SK-N-SH treated with all-trans-retinoic acid at 6 μM for 48 hours (cell line): ENCODE measurements at regions not wholly inside any gene's neighbourhood (a gene's known extent, or its start where the extent isn't known, plus 50 kb on each side); places are given as distances from the start of the nearest gene placed in this dataset.

Experiments
- ATAC-seq: fragments of 200-7000 bp; cut with Tn5 transposase; 3 replicates; pipeline ENCODE4 v1.9.1; 2020; ENCODE audit warnings: mild to moderate bottlenecking, moderate library complexity
- ARNTL ChIP-seq: fragments of 450-650 bp; formaldehyde crosslinking; IDR thresholded peaks from 2 replicates; pipeline ENCODE4 v1.5.0; 2020; ENCODE audit warnings: low read depth, mild to moderate bottlenecking, moderate library complexity, borderline replicate concordance
- CREB5 ChIP-seq: fragments of 250-450 bp; sonication (Bioruptor Pico); IDR thresholded peaks from 2 replicates; pipeline ENCODE4 v1.5.1; 2020; ENCODE audit warnings: low read depth, mild to moderate bottlenecking, moderate library complexity
- CSDC2 ChIP-seq: fragments of 250-450 bp; sonication (Bioruptor Pico); IDR thresholded peaks from 2 replicates; pipeline ENCODE4 v1.5.0; 2020; ENCODE audit warnings: mild to moderate bottlenecking, moderate library complexity
- ESRRG ChIP-seq: fragments of 250-450 bp; sonication (Bioruptor Pico); IDR thresholded peaks from 2 replicates; pipeline ENCODE4 v1.6.1; 2021; ENCODE audit warnings: mild to moderate bottlenecking
- GLIS3 ChIP-seq: fragments of 250-450 bp; sonication (Bioruptor Pico); IDR thresholded peaks from 2 replicates; pipeline ENCODE4 v1.5.0; 2020; ENCODE audit warnings: mild to moderate bottlenecking, moderate library complexity
- ISL1 ChIP-seq: fragments of 250-450 bp; sonication (Bioruptor Pico); IDR thresholded peaks from 2 replicates; pipeline ENCODE4 v2.1.2; 2022; ENCODE audit warnings: mild to moderate bottlenecking, moderate library complexity
- OSR1 ChIP-seq: fragments of 250-450 bp; sonication (Bioruptor Pico); IDR thresholded peaks from 2 replicates; pipeline ENCODE4 v1.8.0; 2022; ENCODE audit warnings: moderate library complexity, mild to moderate bottlenecking, inconsistent platforms
- POU6F1 ChIP-seq: fragments of 250-450 bp; sonication (Bioruptor Pico); IDR thresholded peaks from 2 replicates; pipeline ENCODE4 v1.8.0; 2021; ENCODE audit warnings: low read depth, mild to moderate bottlenecking, moderate library complexity, borderline replicate concordance
- PPARA ChIP-seq: fragments of 250-450 bp; sonication (Bioruptor Pico); IDR thresholded peaks from 2 replicates; pipeline ENCODE4 v1.5.0; 2020; ENCODE audit warnings: mild to moderate bottlenecking, borderline replicate concordance
- RARB ChIP-seq: fragments of 250-450 bp; sonication (Bioruptor Pico); IDR thresholded peaks from 2 replicates; pipeline ENCODE4 v1.8.0; 2021; ENCODE audit warnings: mild to moderate bottlenecking, moderate library complexity
- SNAI2 ChIP-seq: fragments of 250-450 bp; sonication (Bioruptor Pico); IDR thresholded peaks from 2 replicates; pipeline ENCODE4 v1.5.0; 2020; ENCODE audit warnings: mild to moderate bottlenecking, moderate library complexity
- TCF4 ChIP-seq: fragments of 250-450 bp; sonication (Bioruptor Pico); IDR thresholded peaks from 2 replicates; pipeline ENCODE4 v1.8.0; 2021; ENCODE audit warnings: mild to moderate bottlenecking, moderate library complexity, borderline replicate concordance
- TOX ChIP-seq: fragments of 250-450 bp; sonication (Bioruptor Pico); IDR thresholded peaks from 2 replicates; pipeline ENCODE4 v1.8.0; 2021; ENCODE audit warnings: mild to moderate bottlenecking, moderate library complexity, borderline replicate concordance
- ZC3H10 ChIP-seq: fragments of 250-450 bp; sonication (Bioruptor Pico); IDR thresholded peaks from 2 replicates; pipeline ENCODE4 v1.5.1; 2021; ENCODE audit warnings: mild to moderate bottlenecking, moderate library complexity
- ZFP3 ChIP-seq: fragments of 250-450 bp; sonication (Bioruptor Pico); IDR thresholded peaks from 2 replicates; pipeline ENCODE4 v1.5.0; 2020; ENCODE audit warnings: mild to moderate bottlenecking, moderate library complexity
- ZFP30 ChIP-seq: fragments of 450-650 bp; formaldehyde crosslinking; IDR thresholded peaks from 2 replicates; pipeline ENCODE4 v1.5.0; 2022; ENCODE audit warnings: mild to moderate bottlenecking, moderate library complexity
- ZNF565 ChIP-seq: fragments of 450-650 bp; formaldehyde crosslinking; conservative IDR thresholded peaks from 2 replicates; pipeline ENCODE4 v1.5.0; 2020; ENCODE audit warnings: low read depth, mild to moderate bottlenecking, moderate library complexity
- ZNF70 ChIP-seq: fragments of 450-650 bp; formaldehyde crosslinking; IDR thresholded peaks from 2 replicates; pipeline ENCODE4 v1.5.0; 2020; ENCODE audit warnings: mild to moderate bottlenecking, moderate library complexity
- ZNF8 ChIP-seq: fragments of 450-650 bp; formaldehyde crosslinking; IDR thresholded peaks from 2 replicates; pipeline ENCODE4 v1.5.0; 2020; ENCODE audit warnings: mild to moderate bottlenecking, moderate library complexity
- TF ChIP-seq, protein P1 (sequence below): fragments of 250-450 bp; sonication (Bioruptor Pico); IDR thresholded peaks from 2 replicates; pipeline ENCODE4 v1.5.1; 2021; ENCODE audit warnings: mild to moderate bottlenecking, moderate library complexity

DNA sequence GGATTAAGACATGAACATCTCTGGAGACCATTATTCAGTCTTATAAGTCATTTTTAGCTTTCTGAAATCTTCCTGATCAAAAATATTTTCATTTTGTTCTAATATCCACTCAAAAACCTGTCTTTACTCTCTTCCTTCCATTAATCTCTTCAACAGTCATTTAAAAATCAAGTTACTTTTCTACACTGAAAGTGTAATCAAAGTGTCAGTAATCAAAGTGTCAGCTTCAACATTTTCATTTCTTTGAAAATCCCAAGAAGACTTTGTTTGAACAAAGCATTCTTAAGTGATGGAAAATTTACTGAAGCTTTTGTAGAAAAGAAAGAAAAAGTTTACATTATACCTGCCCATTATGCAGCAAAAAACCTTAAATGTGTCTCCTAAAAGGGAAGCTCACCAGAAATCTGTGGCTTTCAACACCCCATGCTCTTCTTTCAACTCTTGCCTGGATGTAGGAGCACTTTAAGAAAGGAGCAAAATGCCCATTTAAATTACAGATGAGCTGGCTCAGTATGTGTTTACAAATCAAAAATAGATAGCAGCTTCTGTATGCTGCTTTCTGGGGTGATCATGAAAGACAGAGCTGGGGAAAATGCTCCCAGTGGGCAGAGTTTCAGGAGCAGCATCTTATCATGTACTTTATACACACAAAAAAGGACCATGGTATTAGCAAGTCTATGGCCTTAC lies 260.8 kb upstream of the NCAM2 start (continued):
- TF ChIP-seq, protein P1, sequence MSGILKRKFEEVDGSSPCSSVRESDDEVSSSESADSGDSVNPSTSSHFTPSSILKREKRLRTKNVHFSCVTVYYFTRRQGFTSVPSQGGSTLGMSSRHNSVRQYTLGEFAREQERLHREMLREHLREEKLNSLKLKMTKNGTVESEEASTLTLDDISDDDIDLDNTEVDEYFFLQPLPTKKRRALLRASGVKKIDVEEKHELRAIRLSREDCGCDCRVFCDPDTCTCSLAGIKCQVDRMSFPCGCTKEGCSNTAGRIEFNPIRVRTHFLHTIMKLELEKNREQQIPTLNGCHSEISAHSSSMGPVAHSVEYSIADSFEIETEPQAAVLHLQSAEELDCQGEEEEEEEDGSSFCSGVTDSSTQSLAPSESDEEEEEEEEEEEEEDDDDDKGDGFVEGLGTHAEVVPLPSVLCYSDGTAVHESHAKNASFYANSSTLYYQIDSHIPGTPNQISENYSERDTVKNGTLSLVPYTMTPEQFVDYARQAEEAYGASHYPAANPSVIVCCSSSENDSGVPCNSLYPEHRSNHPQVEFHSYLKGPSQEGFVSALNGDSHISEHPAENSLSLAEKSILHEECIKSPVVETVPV, result no peak
- TF ChIP-seq ZNF8 (no peak), ZNF70 (CRISPR knock-in tag) (no peak), POU6F1 (CRISPR knock-in tag) (no peak), TCF4 (CRISPR knock-in tag) (no peak), SNAI2 (CRISPR knock-in tag) (no peak), OSR1 (CRISPR knock-in tag) (no peak), ZC3H10 (CRISPR knock-in tag) (no peak), ARNTL (CRISPR knock-in tag) (no peak), ISL1 (CRISPR knock-in tag) (no peak), TOX (no peak), PPARA (CRISPR knock-in tag) (no peak), ESRRG (CRISPR knock-in tag) (no peak), GLIS3 (CRISPR knock-in tag) (no peak)

- no peak for TF ChIP-seq ARNTL (CRISPR knock-in tag)
- no peak for TF ChIP-seq ZC3H10 (CRISPR knock-in tag)
- no peak for TF ChIP-seq SNAI2 (CRISPR knock-in tag)
- TF ChIP-seq ZFP30, result no peak
- TF ChIP-seq CREB5 (CRISPR knock-in tag), result no peak
- TF ChIP-seq TCF4 (CRISPR knock-in tag), result no peak
- no peak for TF ChIP-seq ZFP3
- no peak for TF ChIP-seq OSR1 (CRISPR knock-in tag)
- TF ChIP-seq, protein P1, result no peak
- ATAC-seq, result no peak
Measured at GRCh38 chr21:20739421-20739820, 258.8 kb upstream of the NCAM2 start.

DNA sequence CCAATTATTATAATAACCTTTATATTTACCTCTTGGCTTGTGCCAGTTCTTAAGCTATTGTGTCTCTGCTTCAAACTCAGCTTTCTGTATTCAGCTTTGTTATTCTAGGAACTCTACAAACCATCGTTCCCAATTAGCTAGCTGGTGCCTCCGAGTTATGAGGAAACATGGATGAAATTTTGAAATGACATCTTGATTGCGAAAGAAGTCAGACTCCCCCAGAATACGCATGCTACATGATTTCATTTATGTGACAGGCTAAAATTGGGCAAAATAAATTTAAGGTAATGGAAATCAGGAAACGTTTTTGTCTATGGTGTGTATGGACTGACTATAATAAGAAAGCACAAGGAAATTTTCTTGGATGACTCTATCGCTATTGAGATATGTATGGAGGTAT lies 256.8 kb upstream of the NCAM2 start:
- TF ChIP-seq ZFP30 (no peak), TCF4 (CRISPR knock-in tag) (no peak), ARNTL (CRISPR knock-in tag) (no peak), ZNF70 (CRISPR knock-in tag) (no peak)
- TF ChIP-seq, all 23 proteins: peak for 0
- ATAC-seq, result no peak

- no peak for ATAC-seq
- TF ChIP-seq ZNF565 (CRISPR knock-in tag), result no peak
- no peak for TF ChIP-seq ZNF70 (CRISPR knock-in tag)
- TF ChIP-seq, protein P1, result no peak
- no peak for TF ChIP-seq SNAI2 (CRISPR knock-in tag)
- TF ChIP-seq POU6F1 (CRISPR knock-in tag), result no peak
- TF ChIP-seq ZFP3, result no peak
- no peak for TF ChIP-seq ESRRG (CRISPR knock-in tag)
- no peak for TF ChIP-seq CREB5 (CRISPR knock-in tag)
- TF ChIP-seq ZFP30, result no peak
- TF ChIP-seq CSDC2, result no peak
- TF ChIP-seq ISL1 (CRISPR knock-in tag), result no peak
- TF ChIP-seq ZC3H10 (CRISPR knock-in tag), result no peak
- no peak for TF ChIP-seq TOX
- no peak for TF ChIP-seq ARNTL (CRISPR knock-in tag)
- no peak for TF ChIP-seq RARB (CRISPR knock-in tag)
Measured at GRCh38 chr21:20760221-20760620, 238.0 kb upstream of the NCAM2 start.
